Esophagus (tissue), 2 donors: ENCODE measurements at regions not wholly inside any gene's neighbourhood (a gene's known extent, or its start where the extent isn't known, plus 50 kb on each side); places are given as distances from the start of the nearest gene placed in this dataset.

Experiments
- H3K27ac ChIP-seq, 2 donors: one replicate each; pipeline ENCODE4 v1.5.1; 2013; ENCODE audit warnings: low read depth in 2 of 2, mild to moderate bottlenecking in 2 of 2, inconsistent platforms in 1 of 2, low read length in 1 of 2, moderate library complexity in 1 of 2
- H3K27me3 ChIP-seq, 2 donors: one replicate each; pipeline ENCODE4 v1.6.1; 2013; ENCODE audit warnings: low read length in 2 of 2, control low read depth in 1 of 2, mild to moderate bottlenecking in 1 of 2; ENCODE audit not compliant: insufficient read depth in 2 of 2, control insufficient read depth in 1 of 2
- H3K36me3 ChIP-seq, 2 donors: one replicate each; pipeline ENCODE4 v1.6.1; 2013; ENCODE audit warnings: low read length in 1 of 2; ENCODE audit not compliant: control insufficient read depth in 2 of 2, insufficient read depth in 2 of 2
- H3K4me1 ChIP-seq, 2 donors: one replicate each; pipeline ENCODE4 v1.6.1; 2013; ENCODE audit warnings: low read length in 1 of 2; ENCODE audit not compliant: control insufficient read depth in 2 of 2, insufficient read depth in 2 of 2
- H3K4me3 ChIP-seq, 2 donors: one replicate each; pipeline ENCODE4 v1.5.1; 2013; ENCODE audit warnings: low read length in 2 of 2, mild to moderate bottlenecking in 2 of 2, low read depth in 1 of 2, moderate library complexity in 1 of 2
- H3K9me3 ChIP-seq, 2 donors: one replicate each; pipeline ENCODE4 v1.6.1; 2013; ENCODE audit warnings: mild to moderate bottlenecking in 2 of 2, low read depth in 1 of 2, low read length in 1 of 2, moderate library complexity in 1 of 2; ENCODE audit not compliant: control insufficient read depth in 2 of 2, insufficient read depth in 1 of 2
- WGBS, 2 donors: extraction: QIAGEN DNeasy Blood & Tissue Kit; methylation state at CpG; one replicate each; pipeline ENCODE4 v1.1.7; 2013; 5-methylcytosine and 5-hydroxymethylcytosine counted together
- donor health status: healthy with polysubstance abuse.
- donor health status: Bipolar disorder and iron deficiency.

DNA sequence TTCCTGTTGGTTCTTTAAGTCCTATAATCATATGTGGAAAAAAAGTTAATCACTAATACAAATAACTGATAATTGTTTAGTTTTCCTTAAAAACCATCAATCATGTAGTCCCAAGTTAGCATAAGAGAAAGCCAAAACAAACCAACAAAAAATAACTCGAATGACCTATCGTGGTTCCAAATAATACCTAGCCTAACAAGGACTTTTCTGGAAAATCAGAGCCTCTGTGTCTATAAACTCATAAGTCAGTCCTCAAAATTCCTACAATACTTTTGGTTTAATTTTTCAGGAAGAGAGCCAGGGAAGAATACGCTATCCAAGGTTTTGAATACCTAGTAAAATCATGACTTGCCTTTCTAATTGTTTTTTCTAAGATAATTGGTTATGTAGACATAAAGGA lies 975.3 kb upstream of the SOX9 start:
- no peak overlapping the region for H3K4me3 ChIP-seq
- 56 to 66% methylated on average over 3 of the region's 3 CpGs for WGBS, 2 donors

DNA sequence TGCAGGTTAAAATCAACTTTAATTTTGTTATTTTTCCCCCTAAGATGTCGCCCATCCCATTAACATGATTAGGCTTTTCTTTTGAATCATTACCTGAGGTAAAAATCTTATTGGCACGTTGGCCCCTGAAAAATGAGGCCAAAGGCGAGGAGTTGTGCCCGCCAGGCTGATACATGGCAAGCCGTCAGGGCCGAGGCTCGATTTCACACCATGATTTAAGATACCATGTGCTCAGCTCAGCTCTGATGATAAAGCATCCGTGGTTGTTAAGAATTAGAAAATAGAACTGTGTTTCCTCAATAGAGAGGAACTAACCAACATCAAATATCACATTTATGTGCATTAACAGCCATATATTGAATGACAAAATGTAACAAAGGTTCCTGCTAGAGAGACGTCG lies 972.9 kb upstream of the SOX9 start:
- no peaks in the 10 kb centered on the region for H3K9me3 ChIP-seq
- no peaks in the 10 kb centered on the region for H3K27me3 ChIP-seq
- no peaks in the 10 kb centered on the region for H3K4me1 ChIP-seq
- H3K36me3 ChIP-seq, result no peaks in the 10 kb centered on the region
- H3K4me3 ChIP-seq, result no peak overlapping the region
- H3K27ac ChIP-seq, result no peak overlapping the region
- WGBS, 2 donors, result 80 to 89% methylated on average over 10 of the region's 10 CpGs

More for the DNA sequence above, 975.3 kb upstream of the SOX9 start:
- Histone ChIP-seq H3K27me3 (no peaks in the 10 kb centered on the region), H3K4me1 (no peaks in the 10 kb centered on the region), H3K36me3 (no peaks in the 10 kb centered on the region), H3K27ac (no peak overlapping the region), H3K9me3 (no peaks in the 10 kb centered on the region)

DNA sequence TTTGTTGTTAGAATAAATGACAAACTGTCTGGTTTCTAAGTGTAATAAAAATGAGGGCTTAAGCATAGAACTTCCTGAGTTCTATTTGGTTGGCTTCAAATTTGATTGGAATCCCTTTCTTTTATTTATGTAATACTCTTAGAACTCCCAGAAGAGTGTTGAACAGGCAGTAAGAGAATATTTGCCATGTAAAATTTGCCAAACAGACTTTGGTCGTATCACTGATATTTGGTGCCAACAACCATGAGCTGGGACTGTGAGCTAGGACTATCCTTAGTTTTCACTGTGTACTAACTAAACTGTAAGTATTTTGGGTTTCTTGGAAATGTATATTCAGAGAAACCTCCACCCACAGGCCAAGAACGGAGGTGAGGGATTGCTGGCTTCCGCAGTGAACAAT lies 971.2 kb upstream of the SOX9 start:
- H3K9me3 ChIP-seq, result no peaks in the 10 kb centered on the region
- H3K27me3 ChIP-seq, result no peaks in the 10 kb centered on the region
- 72 to 78% methylated on average over 3 of the region's 3 CpGs for WGBS, 2 donors
- no peak overlapping the region for H3K4me3 ChIP-seq
- H3K27ac ChIP-seq, result no peak overlapping the region
- H3K4me1 ChIP-seq, result no peaks in the 10 kb centered on the region
- H3K36me3 ChIP-seq, result no peaks in the 10 kb centered on the region

DNA sequence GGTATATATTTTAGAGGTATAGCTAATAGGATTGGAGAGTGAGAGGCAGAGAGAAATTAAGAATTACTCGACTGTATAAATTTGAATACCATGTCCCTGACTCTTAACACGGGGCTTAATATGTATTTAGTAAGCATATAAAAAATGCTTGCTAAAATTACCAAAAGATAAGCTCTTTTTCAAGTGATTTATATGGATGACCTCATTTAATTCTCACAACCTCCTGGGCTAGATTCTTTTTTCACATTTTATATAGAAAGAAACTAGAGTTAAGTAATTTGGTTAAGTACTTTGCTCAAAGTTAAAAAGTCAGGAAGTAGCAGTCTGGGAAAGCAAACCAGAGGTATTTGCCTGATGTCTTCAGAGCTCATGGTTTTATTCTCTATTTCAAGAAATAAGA lies 963.5 kb upstream of the SOX9 start:
- WGBS, 2 donors, result 83 to 84% methylated on average over 2 of the region's 2 CpGs
- Histone ChIP-seq H3K36me3 (no peaks in the 10 kb centered on the region), H3K27ac (no peak overlapping the region), H3K27me3 (no peaks in the 10 kb centered on the region), H3K4me1 (no peaks in the 10 kb centered on the region), H3K4me3 (no peak overlapping the region), H3K9me3 (peaks cover 0 to 4% of the 10 kb centered on the region in 2 donors)

DNA sequence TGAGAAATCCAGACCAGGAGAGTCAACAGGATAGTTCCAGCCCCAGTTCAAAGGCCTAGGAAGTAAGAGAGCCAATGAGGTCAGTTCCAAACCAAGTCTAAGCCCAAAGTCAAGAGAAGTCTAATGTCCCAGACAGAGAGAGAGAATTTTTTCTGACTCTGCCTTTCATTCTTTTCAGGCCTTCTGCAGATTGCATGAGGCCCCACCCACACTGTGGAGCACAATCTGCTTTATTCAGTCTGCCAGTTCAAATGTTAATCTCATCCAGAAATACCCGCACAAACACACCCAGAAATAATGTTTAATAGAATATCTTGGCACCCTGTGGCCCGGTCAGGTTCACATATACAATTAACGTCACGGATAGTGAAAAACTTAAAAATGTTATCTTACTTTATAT lies 962.4 kb upstream of the SOX9 start:
- Histone ChIP-seq H3K36me3 (no peaks in the 10 kb centered on the region), H3K27ac (no peak overlapping the region), H3K9me3 (peaks cover 0 to 4% of the 10 kb centered on the region in 2 donors), H3K27me3 (no peaks in the 10 kb centered on the region), H3K4me3 (no peak overlapping the region), H3K4me1 (no peaks in the 10 kb centered on the region)
- 48 to 77% methylated on average over 4 of the region's 4 CpGs for WGBS, 2 donors

DNA sequence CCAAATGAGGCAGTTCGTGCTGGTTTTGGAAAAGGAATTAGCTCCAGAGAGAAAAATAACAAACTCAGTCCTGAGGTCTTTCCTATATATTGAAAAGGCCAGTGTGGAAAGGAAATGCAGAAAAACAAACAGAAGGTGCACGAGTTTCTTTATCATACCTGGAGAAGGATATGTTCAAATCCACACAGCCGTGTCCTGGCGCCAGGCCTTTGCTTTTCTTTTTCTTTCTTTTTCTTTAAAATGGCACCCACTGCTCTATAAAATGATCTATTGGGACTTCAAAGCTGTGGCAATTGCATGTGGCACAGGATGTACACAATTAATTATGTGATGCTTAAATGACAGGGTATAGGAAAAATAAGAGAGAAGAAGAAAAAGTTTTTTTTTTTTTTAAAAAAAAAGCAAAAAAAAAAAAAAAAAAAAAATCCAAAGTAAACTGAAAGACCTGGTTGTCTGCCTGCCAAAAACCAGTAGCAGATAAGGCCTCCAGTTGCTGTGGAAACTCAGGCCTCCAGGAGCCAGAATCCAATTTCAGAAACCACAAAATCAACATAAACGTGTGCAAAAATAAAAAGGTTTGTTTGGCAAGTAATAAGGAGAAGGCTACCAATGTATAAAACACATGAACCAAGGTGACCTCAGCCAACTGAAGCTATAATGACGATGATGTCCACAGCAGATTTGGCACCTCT lies 957.6 kb upstream of the SOX9 start:
- no peak overlapping the region for H3K4me3 ChIP-seq
- H3K36me3 ChIP-seq, result no peaks in the 10 kb centered on the region
- H3K27me3 ChIP-seq, result no peaks in the 10 kb centered on the region
- no peaks in the 10 kb centered on the region for H3K4me1 ChIP-seq
- H3K27ac ChIP-seq, result no peak overlapping the region
- 42 to 55% methylated on average over 6 of the region's 6 CpGs for WGBS, 2 donors
- peaks cover 0 to 4% of the 10 kb centered on the region in 2 donors for H3K9me3 ChIP-seq

DNA sequence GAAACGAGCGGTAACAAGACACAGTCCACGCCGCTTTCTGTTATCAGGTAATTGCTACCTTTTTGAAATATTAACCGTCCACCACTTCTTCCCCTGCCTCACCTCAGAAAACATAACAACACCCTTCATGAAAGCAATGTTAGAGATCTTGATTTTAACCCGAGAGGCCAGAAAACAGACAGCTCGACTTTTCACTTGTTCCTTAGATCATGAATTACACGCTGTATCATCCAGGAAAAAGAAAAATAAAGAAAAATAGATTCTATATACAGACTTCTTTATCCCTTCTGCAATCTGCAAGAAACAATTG lies 957.1 kb upstream of the SOX9 start:
- Histone ChIP-seq H3K4me3 (no peak overlapping the region), H3K27me3 (no peaks in the 10 kb centered on the region), H3K4me1 (no peaks in the 10 kb centered on the region), H3K9me3 (peaks cover 0 to 4% of the 10 kb centered on the region in 2 donors), H3K36me3 (no peaks in the 10 kb centered on the region), H3K27ac (no peak overlapping the region)
- WGBS, 2 donors, result 53 to 77% methylated on average over 8 of the region's 8 CpGs

DNA sequence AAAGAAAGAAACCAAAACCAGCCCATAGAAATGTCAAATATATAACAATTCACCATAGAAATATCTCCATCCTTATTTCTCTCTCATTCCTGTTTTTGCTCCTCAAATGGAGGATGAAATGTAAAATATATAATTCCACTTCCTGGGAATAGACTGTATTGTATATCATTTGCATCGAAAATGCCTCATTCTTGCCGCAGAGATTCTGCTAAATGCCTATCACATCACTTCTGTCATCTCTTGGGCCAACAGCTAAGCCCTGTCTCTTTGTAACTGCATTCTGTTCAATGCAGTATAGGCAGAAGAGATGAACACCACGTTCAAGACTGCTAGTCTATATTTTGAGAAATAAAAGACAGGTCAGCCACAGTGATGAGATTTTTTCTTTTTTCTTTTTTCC lies 956.3 kb upstream of the SOX9 start:
- Histone ChIP-seq H3K27me3 (no peaks in the 10 kb centered on the region), H3K36me3 (no peaks in the 10 kb centered on the region), H3K4me1 (no peaks in the 10 kb centered on the region), H3K9me3 (peaks cover 0 to 4% of the 10 kb centered on the region in 2 donors), H3K4me3 (no peak overlapping the region), H3K27ac (no peak overlapping the region)
- WGBS, 2 donors, result 74 to 78% methylated on average over 3 of the region's 3 CpGs

DNA sequence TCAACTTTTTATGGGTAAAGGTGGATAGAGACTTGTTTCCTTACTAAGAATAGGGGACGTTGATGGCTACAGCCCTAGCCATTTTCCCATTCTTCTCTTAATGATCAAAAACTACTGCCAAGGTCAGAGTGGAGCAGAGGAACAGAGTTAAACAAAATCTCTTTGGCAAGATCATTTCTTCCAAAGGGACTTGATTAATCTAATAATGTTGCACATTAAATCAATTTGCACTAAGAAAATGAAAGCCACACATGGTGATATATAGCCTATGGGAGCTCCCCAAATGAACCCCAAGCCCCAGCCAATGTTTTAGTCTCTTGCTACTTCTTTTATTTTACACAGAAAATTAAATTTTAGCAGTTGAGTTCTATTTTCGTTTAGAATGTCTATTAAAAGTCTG lies 954.5 kb upstream of the SOX9 start:
- H3K27ac ChIP-seq, result no peak overlapping the region
- H3K27me3 ChIP-seq, result no peaks in the 10 kb centered on the region
- no peaks in the 10 kb centered on the region for H3K4me1 ChIP-seq
- peaks cover 0 to 3% of the 10 kb centered on the region in 2 donors for H3K9me3 ChIP-seq
- no peak overlapping the region for H3K4me3 ChIP-seq
- 42 to 45% methylated on average over 2 of the region's 2 CpGs for WGBS, 2 donors
- no peaks in the 10 kb centered on the region for H3K36me3 ChIP-seq

DNA sequence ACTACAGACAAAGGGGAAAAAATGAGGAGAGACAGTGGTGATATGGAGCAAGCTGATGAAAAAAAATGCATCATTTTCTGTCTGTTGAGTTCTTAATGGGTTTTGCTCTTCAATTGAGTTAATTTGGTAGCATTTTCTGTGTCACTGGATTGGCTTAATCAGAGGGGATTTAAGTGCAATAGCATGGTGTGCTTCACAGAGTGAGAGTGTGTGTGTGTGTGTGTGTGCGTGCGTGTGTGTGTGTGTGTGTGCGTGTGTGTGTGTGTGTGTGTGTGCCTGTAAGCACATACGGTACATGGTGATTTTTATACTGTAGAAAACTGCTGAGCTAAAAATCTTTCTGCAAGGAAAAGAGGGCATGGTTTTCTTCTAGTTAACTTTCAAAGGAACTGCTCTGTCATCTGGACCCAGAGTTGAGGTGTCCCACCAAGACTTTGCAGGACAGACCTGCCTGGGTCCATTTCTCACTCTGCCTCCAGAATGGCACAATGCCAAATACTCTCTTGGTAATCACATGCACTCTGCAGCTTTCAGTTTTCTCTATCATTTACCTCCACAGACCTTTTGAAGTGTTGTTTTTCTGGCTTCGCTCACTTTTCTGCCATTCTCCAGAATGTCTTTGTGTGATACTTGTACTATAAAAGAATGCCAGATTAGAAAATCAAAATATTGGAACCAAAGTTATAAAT lies 952.6 kb upstream of the SOX9 start:
- H3K27me3 ChIP-seq, result no peaks in the 10 kb centered on the region
- 70 to 72% methylated on average over 5 of the region's 5 CpGs for WGBS, 2 donors
- no peak overlapping the region for H3K27ac ChIP-seq

More for the DNA sequence above, 952.6 kb upstream of the SOX9 start:
- H3K36me3 ChIP-seq, result no peaks in the 10 kb centered on the region
- no peaks in the 10 kb centered on the region for H3K9me3 ChIP-seq
- no peak overlapping the region for H3K4me3 ChIP-seq
- no peaks in the 10 kb centered on the region for H3K4me1 ChIP-seq
